Retina (tissue), 1 donor: ENCODE measurements at regions not wholly inside any gene's neighbourhood (a gene's known extent, or its start where the extent isn't known, plus 50 kb on each side); places are given as distances from the start of the nearest gene placed in this dataset.

Experiments
- DNase-seq: peaks from one replicate; pipeline ENCODE4 v3.0.0-alpha.2; 2016

DNA sequence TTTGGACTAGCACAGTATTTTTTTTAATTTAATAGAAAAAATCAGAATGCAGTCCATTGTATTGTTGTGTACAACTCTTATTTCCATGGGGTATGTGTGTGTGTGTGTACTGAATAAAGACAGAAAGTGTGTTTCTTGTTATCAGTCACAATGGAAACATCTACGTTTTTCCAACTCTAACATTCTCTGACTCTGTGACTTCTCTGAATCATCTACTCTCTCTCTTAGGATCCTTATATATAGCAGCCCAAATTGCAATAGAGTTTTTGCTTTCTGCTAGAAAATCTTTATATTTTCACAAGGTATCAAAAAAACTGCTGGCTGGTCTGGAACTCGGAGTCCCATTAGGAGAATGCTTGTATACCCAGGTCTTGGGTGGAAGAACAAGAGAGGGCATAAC, 138.9 kb upstream of the ARID2 start:
- no peak for DNase-seq

- no peak for DNase-seq
These were observed 137.9 kb upstream of the ARID2 start for GRCh38 chr12:45591635-45592034.

DNA sequence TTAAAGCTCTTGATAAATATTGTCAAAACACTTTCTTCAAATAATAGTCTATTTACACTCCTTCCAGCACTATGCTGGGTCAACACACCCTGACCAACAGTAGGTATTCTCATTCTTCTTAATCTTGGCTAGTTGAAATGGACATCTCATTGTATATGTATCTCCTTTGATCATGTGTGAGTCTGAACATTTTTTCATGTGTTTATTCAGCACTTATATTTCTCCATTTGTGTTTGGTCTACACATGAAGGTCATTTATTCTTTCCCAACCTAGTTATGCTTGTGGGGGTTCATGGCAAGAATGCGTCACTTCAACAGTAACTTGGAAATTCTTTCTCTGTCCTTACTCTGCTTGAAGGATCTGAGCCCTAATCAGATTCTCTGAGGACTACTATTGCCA, 133.1 kb upstream of the ARID2 start:
- DNase-seq, result no peak

DNA sequence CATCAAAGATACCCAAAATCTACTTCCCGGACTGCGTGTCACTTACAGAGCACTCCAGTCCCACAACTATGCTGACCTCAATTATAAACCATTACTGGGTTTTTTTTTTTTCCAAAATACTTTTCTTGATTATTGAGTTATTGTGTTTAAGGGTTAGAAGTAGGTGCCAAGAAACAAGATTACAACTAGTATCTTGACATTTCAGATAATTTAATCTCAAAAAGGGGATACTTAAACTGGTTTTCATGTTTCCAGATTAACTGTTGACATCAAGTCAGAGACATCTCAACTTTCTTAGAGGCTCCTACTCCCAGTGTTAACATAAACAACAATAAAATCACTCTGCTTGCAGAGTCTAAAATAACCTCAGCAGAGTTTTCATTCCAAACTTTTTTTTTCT, 131.2 kb upstream of the ARID2 start:
- DNase-seq, result no peak

- no peak for DNase-seq
These were observed 130.7 kb upstream of the ARID2 start for GRCh38 chr12:45598761-45599160.

GRCh38 chr12:45599196-45599595, 130.3 kb upstream of the ARID2 start:
- no peak for DNase-seq

DNA sequence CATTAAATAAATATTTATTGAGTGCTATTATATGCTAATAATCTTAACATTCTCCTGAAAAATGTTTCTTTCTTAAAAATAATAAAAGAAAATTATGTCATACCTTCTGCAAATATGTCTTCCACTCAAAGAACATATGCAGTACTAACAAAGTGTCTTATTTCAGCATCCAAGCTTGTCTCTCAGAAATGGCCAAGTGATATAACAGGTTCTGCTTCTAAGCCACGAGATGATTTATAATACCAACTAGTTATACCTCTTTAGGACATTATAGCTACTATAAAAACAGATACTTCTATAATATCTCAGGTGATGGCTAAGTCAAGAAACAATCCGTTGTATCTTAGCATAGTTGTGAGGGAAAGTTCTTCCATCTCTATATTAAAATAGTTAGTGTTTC, 128.1 kb upstream of the ARID2 start:
- DNase-seq, result no peak

DNA sequence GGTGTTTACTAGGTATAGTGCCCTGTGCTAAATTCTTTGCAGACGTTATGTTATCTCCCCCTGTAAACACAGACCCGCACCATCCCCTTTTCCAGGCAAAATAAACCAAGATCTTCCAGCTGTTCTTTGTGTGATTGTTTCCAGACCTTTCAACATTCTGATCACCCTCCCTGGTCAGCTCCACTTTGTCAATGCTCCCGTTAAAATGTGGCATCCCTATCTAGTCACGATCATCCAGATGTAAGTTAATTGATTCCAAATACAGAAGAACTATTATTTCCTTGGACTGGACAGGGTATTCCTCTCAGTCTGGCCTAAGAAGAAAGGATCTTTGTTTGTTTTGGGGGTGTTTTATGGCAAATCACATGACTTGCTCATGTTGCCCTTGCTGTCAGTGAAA, 127.6 kb upstream of the ARID2 start:
- no peak for DNase-seq

DNA sequence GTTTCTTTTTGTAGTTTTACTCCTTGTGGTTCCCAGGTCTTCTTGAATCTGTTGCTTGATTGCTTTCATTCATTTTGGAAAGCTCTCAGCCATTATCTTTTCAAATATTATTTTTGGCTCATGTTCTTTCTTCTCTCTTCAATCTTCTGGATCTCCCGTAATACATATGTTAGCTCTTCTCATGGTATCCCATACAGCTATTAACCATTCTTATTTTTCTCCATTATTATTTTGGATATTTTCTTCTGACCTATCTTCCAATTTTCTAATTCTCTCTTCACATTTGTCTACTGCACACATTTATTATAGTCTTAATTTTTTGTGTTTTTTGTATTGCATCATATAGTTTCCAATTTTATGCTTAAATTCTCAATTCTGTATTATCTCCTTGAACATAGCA, 123.9 kb upstream of the ARID2 start:
- no peak for DNase-seq

GRCh38 chr12:45611061-45611460, 118.4 kb upstream of the ARID2 start:
- no peak for DNase-seq

GRCh38 chr12:45611495-45611894, 118.0 kb upstream of the ARID2 start:
- no peak for DNase-seq

- DNase-seq, result no peak
These were observed 117.3 kb upstream of the ARID2 start for GRCh38 chr12:45612044-45612794.

DNA sequence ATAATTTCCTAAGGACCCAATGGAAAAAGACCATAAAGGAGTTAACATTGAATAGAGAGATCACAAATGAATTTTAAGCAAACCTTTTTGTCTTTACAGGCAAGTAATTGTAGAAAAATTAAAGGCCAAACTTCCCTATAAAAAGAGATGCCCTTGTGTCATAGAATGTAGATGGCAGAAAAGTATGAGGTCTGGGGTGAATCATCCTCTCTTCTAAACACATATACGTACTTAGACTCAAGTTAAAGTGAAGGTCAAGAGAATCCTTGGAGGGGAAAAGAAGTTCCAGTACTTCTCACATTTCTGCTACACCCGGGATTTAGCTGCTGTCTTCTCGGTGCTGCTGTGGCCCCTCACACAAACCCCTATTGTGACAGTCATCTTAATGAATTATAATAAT, 116.2 kb upstream of the ARID2 start:
- no peak for DNase-seq

DNA sequence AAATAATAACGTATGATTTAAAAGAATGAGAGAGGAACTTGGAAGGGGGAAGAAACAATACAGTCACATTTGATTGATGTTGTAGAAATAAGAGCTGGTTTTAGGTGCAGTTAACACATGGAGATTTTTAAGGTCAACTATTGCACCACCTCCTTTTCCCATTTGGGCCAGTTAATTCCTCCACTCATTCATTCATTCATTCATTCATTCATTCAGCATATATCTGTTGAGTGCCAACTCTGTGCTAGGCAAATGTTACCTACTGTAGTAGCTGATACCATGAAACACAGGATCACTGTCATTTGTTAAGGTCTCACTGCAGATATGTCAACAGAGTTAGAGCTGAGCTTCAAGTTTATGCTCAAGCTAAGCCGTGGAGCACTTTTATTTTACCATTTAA, 115.7 kb upstream of the ARID2 start:
- no peak for DNase-seq

DNA sequence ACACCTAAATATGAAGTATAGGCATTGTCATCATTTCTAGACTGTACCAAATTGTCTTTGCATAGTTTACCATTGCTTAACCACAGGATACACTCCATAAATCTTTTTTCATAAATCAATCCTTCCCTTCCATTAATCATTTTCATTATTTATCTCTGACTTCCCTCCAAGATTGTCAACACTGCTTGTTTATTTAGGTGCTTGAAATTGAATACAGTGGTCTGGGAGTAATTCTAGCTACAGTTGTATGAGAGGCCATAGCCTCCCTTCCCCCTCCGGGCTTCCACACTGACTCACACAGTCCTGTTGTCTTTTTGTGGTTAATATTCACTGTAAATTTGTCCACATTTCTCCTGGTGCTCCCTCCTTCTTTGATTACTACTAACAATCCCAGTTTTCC, 114.2 kb upstream of the ARID2 start:
- no peak for DNase-seq

GRCh38 chr12:45619736-45620135, 109.8 kb upstream of the ARID2 start:
- DNase-seq, result peak; percentile 56

DNA sequence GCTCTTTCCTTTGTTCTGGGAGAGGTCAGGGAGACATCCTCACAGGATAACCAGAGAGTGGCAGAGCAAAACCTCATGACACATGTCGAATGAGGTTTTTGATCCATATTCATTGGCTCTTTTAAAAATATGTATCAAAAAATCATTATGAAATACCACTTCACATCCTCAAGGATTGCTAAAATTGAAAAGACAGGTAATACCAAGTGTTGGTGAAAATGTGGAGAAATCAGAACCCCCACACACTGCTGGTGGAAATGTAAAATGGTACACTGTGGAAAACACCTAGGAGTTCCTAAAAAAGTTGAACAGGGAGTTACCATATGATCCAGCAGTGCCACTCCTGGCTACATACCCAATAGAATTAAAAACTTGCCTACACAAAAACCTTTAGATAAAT, 107.8 kb upstream of the ARID2 start:
- DNase-seq, result no peak

- DNase-seq, result no peak
These were observed 107.1 kb upstream of the ARID2 start for GRCh38 chr12:45622210-45622937.

- no peak for DNase-seq
These were observed 106.3 kb upstream of the ARID2 start for GRCh38 chr12:45623221-45623620.

DNA sequence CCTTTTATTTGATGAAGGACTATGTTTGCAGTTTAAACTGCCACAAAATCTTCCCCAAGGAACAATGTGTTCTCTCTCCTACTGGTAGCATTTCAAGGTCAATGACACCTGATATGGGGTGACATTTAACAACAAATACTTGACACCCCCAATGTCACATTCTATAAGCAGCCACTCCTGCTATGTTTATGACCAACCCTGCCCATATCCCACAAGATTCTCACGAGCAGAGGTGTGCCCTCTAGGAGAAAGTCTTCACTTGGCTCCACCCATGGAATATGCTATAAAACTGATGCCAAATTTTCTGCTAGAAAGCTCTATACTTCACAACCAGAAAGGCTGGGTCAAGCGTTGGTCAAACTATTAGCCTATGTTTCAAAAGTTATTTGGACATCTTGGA, 105.6 kb upstream of the ARID2 start:
- no peak for DNase-seq

- DNase-seq, result no peak
These were observed 102.5 kb upstream of the ARID2 start for GRCh38 chr12:45626965-45627364.

- DNase-seq, result no peak
These were observed 102.0 kb upstream of the ARID2 start for GRCh38 chr12:45627407-45628069.

- DNase-seq, result no peak
These were observed 100.2 kb upstream of the ARID2 start for GRCh38 chr12:45629292-45629691.

- no peak for DNase-seq
These were observed 95.8 kb upstream of the ARID2 start for GRCh38 chr12:45633733-45634132.
